A549 (cell line): ENCODE measurements at regions not wholly inside any gene's neighbourhood (a gene's known extent, or its start where the extent isn't known, plus 50 kb on each side); places are given as distances from the start of the nearest gene placed in this dataset.
"Not testable (repeated sequence)": the region's sequence is repeated elsewhere in the genome, so short reads cannot be mapped to it uniquely, and the experiment has no call there.

ENCODE experiments used
- ELK1 ChIP-seq: fragments of 150-350 bp; IDR thresholded peaks from 2 replicates; pipeline ENCODE4 v1.6.1; 2014; ENCODE audit warnings: low read depth, mild to moderate bottlenecking, low read length
- EP300 ChIP-seq, 2 experiments: fragments of >200 bp; sonication (Bioruptor Twin); formaldehyde crosslinking; IDR thresholded peaks; 2 replicates in 1 of 2; 3 replicates in 1 of 2; pipeline ENCODE4 v1.6.1; 2016 to 2017
- JUN ChIP-seq, 2 experiments: fragments of >200 bp; sonication (Bioruptor Twin); formaldehyde crosslinking; IDR thresholded peaks; 2 replicates in 1 of 2; 3 replicates in 1 of 2; pipeline ENCODE4 v1.6.1; 2016 to 2017
- JUNB ChIP-seq: fragments of >200 bp; sonication (Bioruptor Twin); formaldehyde crosslinking; IDR thresholded peaks from 2 replicates; pipeline ENCODE4 v1.6.1; 2016
- MAZ ChIP-seq: fragments of 150-350 bp; IDR thresholded peaks from 2 replicates; pipeline ENCODE4 v1.6.1; 2014; ENCODE audit warnings: antibody characterized with exemption, low read depth, low read length, borderline replicate concordance
- NR3C1 ChIP-seq: fragments of >200 bp; sonication (Bioruptor Twin); formaldehyde crosslinking; IDR thresholded peaks from 3 replicates; pipeline ENCODE4 v1.6.1; 2017
- PHF8 ChIP-seq: fragments of 200-600 bp; sonication (generic); IDR thresholded peaks from 2 replicates; pipeline ENCODE4 v1.6.1; 2016; ENCODE audit warnings: low read depth, mild to moderate bottlenecking, antibody characterized with exemption, moderate library complexity, borderline replicate concordance
- POLR2A ChIP-seq: IDR thresholded peaks from 2 replicates; pipeline ENCODE4 v1.6.1; 2012; ENCODE audit warnings: mild to moderate bottlenecking, low read length
- TP53 ChIP-seq: fragments of 250-450 bp; sonication (Bioruptor Pico); IDR thresholded peaks from 2 replicates; pipeline ENCODE4 v1.5.0; 2021; ENCODE audit warnings: mild to moderate bottlenecking, moderate library complexity
- TF ChIP-seq, protein P1 (sequence below): fragments of >200 bp; sonication (Bioruptor Twin); formaldehyde crosslinking; IDR thresholded peaks from 3 replicates; pipeline ENCODE4 v1.5.1; 2016
- TF ChIP-seq, protein P2 (sequence below): IDR thresholded peaks from 2 replicates; pipeline ENCODE4 v1.6.1; 2012
- TF ChIP-seq, protein P3 (sequence below): fragments of 450-650 bp; IDR thresholded peaks from 2 replicates; pipeline ENCODE4 v1.6.1; 2014; ENCODE audit warnings: antibody characterized with exemption

DNA sequence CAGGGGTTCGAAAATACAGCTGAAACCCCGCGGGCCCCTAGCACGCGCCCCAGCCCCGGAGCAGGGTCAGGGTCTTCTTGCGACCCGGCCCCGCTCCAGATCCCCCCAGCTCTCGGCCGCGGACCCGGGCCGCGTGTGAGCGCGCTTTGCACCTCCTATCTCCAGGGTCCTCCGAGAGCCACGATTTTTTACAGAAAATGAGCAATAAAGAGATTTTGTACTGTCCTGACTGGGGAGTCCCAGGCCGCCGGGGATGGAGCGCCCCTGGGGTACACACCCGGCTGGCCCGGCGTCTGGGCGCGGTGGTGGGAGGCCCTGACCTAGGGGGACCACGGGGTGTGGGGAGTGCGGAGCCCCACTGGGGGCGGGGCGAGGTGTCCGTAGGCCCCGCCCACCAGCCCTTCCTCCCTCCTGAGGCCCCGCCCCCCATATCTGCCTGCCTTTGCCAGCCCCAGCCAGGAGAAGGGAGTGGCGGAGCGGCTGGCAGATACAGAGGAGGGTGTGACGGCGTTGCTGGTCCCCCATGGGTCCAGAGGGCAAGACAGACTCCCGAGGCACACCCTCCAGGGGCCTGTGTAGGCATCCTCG lies 92.7 kb upstream of the HMX1 start:
- TF ChIP-seq, protein P1, sequence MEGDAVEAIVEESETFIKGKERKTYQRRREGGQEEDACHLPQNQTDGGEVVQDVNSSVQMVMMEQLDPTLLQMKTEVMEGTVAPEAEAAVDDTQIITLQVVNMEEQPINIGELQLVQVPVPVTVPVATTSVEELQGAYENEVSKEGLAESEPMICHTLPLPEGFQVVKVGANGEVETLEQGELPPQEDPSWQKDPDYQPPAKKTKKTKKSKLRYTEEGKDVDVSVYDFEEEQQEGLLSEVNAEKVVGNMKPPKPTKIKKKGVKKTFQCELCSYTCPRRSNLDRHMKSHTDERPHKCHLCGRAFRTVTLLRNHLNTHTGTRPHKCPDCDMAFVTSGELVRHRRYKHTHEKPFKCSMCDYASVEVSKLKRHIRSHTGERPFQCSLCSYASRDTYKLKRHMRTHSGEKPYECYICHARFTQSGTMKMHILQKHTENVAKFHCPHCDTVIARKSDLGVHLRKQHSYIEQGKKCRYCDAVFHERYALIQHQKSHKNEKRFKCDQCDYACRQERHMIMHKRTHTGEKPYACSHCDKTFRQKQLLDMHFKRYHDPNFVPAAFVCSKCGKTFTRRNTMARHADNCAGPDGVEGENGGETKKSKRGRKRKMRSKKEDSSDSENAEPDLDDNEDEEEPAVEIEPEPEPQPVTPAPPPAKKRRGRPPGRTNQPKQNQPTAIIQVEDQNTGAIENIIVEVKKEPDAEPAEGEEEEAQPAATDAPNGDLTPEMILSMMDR = not testable (repeated sequence)
- TF ChIP-seq POLR2A; ELK1; NR3C1; MAZ; JUN (IDR thresholded peaks at IDR 0.05); JUNB; EP300 (IDR thresholded peaks at IDR 0.05); TP53 (CRISPR knock-in tag); PHF8: not testable (repeated sequence)
- TF ChIP-seq, protein P2, sequence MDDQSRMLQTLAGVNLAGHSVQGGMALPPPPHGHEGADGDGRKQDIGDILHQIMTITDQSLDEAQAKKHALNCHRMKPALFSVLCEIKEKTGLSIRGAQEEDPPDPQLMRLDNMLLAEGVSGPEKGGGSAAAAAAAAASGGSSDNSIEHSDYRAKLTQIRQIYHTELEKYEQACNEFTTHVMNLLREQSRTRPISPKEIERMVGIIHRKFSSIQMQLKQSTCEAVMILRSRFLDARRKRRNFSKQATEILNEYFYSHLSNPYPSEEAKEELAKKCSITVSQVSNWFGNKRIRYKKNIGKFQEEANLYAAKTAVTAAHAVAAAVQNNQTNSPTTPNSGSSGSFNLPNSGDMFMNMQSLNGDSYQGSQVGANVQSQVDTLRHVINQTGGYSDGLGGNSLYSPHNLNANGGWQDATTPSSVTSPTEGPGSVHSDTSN = not testable (repeated sequence)
- TF ChIP-seq, protein P3, sequence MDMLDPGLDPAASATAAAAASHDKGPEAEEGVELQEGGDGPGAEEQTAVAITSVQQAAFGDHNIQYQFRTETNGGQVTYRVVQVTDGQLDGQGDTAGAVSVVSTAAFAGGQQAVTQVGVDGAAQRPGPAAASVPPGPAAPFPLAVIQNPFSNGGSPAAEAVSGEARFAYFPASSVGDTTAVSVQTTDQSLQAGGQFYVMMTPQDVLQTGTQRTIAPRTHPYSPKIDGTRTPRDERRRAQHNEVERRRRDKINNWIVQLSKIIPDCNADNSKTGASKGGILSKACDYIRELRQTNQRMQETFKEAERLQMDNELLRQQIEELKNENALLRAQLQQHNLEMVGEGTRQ = not testable (repeated sequence)
